ENCODE measurements at regions not wholly inside any gene's neighbourhood (a gene's known extent, or its start where the extent isn't known, plus 50 kb on each side); places are given as distances from the start of the nearest gene placed in this dataset.

GRCh38 chr22:34160141-34160783 lies 240.0 kb upstream of the LARGE1 start:
- TF ChIP-seq CTCF (IDR thresholded peaks at IDR 0.05) (no peak), POLR2AphosphoS5 (IDR thresholded peaks at IDR 0.05) (no peak), POLR2A (IDR thresholded peaks at IDR 0.05) (no peak)

All from upper lobe of left lung (tissue), 4 donors.